Endothelial cell of umbilical vein (primary cell): ENCODE measurements at regions not wholly inside any gene's neighbourhood (a gene's known extent, or its start where the extent isn't known, plus 50 kb on each side); places are given as distances from the start of the nearest gene placed in this dataset.

Experiments
- BruUV-seq: library from RNA; stranded (reverse); fragments of 400-500 nt; replicated peaks from 2 replicates; lab custom pipeline; 2021; lab: Mats Ljungman, UMichigan
- CTCF ChIA-PET: fragments of 300-600, 350-600 bp; sonication (Branson Sonifier 250); formaldehyde crosslinking; loops from one replicate; lab custom pipeline; 2021; ENCODE audit warnings: antibody characterized with exemption, inconsistent platforms; lab: Charles Lee
- POLR2A ChIA-PET: fragments of 300-600, 350-600 bp; sonication (Branson Sonifier 250); formaldehyde crosslinking; loops from one replicate; lab custom pipeline; 2021; ENCODE audit warnings: antibody characterized with exemption, inconsistent platforms; lab: Charles Lee
- DNase-seq: peaks from one replicate; pipeline ENCODE4 v3.0.0-alpha.2; 2011; ENCODE audit warnings: low read depth, low spot score
- FAIRE-seq: peaks from 2 replicates; lab custom pipeline; 2011; peaks lifted over from hg19 to GRCh38; lab: Jason Lieb, UNC
- H2AFZ ChIP-seq: 2 replicates; pipeline ENCODE4 v1.6.0; 2012; ENCODE audit warnings: low read depth, low read length, control low read depth, inconsistent platforms
- H3K27ac ChIP-seq: 2 replicates; pipeline ENCODE4 v1.5.1; 2011; ENCODE audit warnings: low read depth, mild to moderate bottlenecking, control low read depth, low read length, moderate library complexity; ENCODE audit not compliant: insufficient read depth
- H3K27me3 ChIP-seq, 2 experiments: 2 replicates each; pipeline versions ENCODE4 v1.6.0 to v1.6.1; 2011; ENCODE audit warnings: low read length in 2 of 2, mixed read lengths in 1 of 2; ENCODE audit not compliant: control insufficient read depth in 2 of 2, insufficient read depth in 2 of 2
- H3K36me3 ChIP-seq, 2 experiments: 2 replicates in 1 of 2; 3 replicates in 1 of 2; pipeline ENCODE4 v1.5.1; 2011; ENCODE audit warnings: low read length in 2 of 2, mild to moderate bottlenecking in 1 of 2, moderate library complexity in 1 of 2; ENCODE audit not compliant: control insufficient read depth in 2 of 2, insufficient read depth in 2 of 2; ENCODE audit errors: extremely low read depth in 1 of 2
- H3K4me1 ChIP-seq: 3 replicates; pipeline ENCODE4 v1.5.1; 2011; ENCODE audit warnings: mild to moderate bottlenecking, low read length; ENCODE audit not compliant: control insufficient read depth, insufficient read depth; ENCODE audit errors: extremely low read depth
- H3K4me2 ChIP-seq: 2 replicates; pipeline ENCODE4 v1.6.1; 2011; ENCODE audit warnings: low read length, control low read depth, mixed read lengths; ENCODE audit not compliant: insufficient read depth
- H3K4me3 ChIP-seq, 3 experiments: fragments of 200-600 bp in 1 of 3; sonication (generic), shearing (Covaris generic) in 1 of 3; replicated peaks in 1 of 3; 2 replicates each; pipeline ENCODE4 v1.5.1; 2011 to 2016; ENCODE audit warnings: control low read depth in 3 of 3, low read length in 3 of 3, mild to moderate bottlenecking in 2 of 3, inconsistent platforms in 1 of 3, low read depth in 1 of 3, moderate library complexity in 1 of 3; ENCODE audit not compliant: insufficient read depth in 1 of 3
- H3K79me2 ChIP-seq: 2 replicates; pipeline ENCODE4 v1.6.0; 2012; ENCODE audit warnings: low read length, inconsistent platforms; ENCODE audit not compliant: control insufficient read depth, insufficient read depth
- H3K9ac ChIP-seq: replicated peaks from 2 replicates; pipeline ENCODE3; 2011; ENCODE audit warnings: low read length, control low read depth; ENCODE audit not compliant: insufficient read depth; ENCODE audit errors: extremely low read depth
- H3K9me1 ChIP-seq: replicated peaks from 3 replicates; pipeline ENCODE4 v1.6.0; 2011; ENCODE audit warnings: mild to moderate bottlenecking, low read length; ENCODE audit not compliant: control insufficient read depth, insufficient read depth; ENCODE audit errors: extremely low read depth
- H3K9me3 ChIP-seq: replicated peaks from 2 replicates; pipeline ENCODE4 v1.5.1; 2012; ENCODE audit warnings: low read length, inconsistent platforms; ENCODE audit not compliant: control insufficient read depth, insufficient read depth
- H4K20me1 ChIP-seq: replicated peaks from 2 replicates; pipeline ENCODE3; 2011; ENCODE audit warnings: mild to moderate bottlenecking, low read length; ENCODE audit not compliant: control insufficient read depth, insufficient read depth; ENCODE audit errors: extremely low read depth
- EZH2 ChIP-seq: IDR thresholded peaks from 2 replicates; pipeline ENCODE4 v1.6.1; 2012; ENCODE audit warnings: borderline replicate concordance, low read depth, mild to moderate bottlenecking, moderate library complexity, low read length, inconsistent platforms; ENCODE audit not compliant: severe bottlenecking
- FOS ChIP-seq: IDR thresholded peaks from 2 replicates; pipeline ENCODE4 v1.6.1; 2011; ENCODE audit warnings: mild to moderate bottlenecking, low read length, moderate library complexity, borderline replicate concordance; ENCODE audit not compliant: insufficient read depth
- GATA2 ChIP-seq: IDR thresholded peaks from 2 replicates; pipeline ENCODE4 v1.7.0; 2011; ENCODE audit warnings: low read depth, mild to moderate bottlenecking, moderate library complexity, mixed read lengths, low read length; ENCODE audit not compliant: insufficient read length, insufficient read depth
- JUN ChIP-seq: IDR thresholded peaks from 2 replicates; pipeline ENCODE4 v1.6.1; 2011; ENCODE audit warnings: borderline replicate concordance, low read depth; ENCODE audit not compliant: insufficient read length, insufficient read depth
- MYC ChIP-seq: IDR thresholded peaks from one replicate; pipeline ENCODE4 v1.6.1; 2011; ENCODE audit warnings: mild to moderate bottlenecking, low read depth, low read length
- POLR2A ChIP-seq: IDR thresholded peaks from 2 replicates; pipeline ENCODE4 v1.6.1; 2012; ENCODE audit warnings: low read depth, mild to moderate bottlenecking, control low read depth, low read length
- POLR2AphosphoS5 ChIP-seq: IDR thresholded peaks from 2 replicates; pipeline ENCODE4 v1.6.1; 2012; ENCODE audit warnings: low read depth, mild to moderate bottlenecking, control low read depth, low read length, moderate library complexity; ENCODE audit not compliant: insufficient read depth
- dilution Hi-C: fragments of 300-500 bp; cut with MboI; formaldehyde crosslinking; loops from one replicate; pipeline ENCODE4 v1.15.0; 2019; ENCODE audit warnings: low sequenced_read_pairs; ENCODE audit not compliant: extremely low pct_ligation_motif_present
- intact Hi-C: fragments of 100-400 bp; cut with micrococcal nuclease; formaldehyde crosslinking; loops from one replicate; pipeline ENCODE4 v1.10.0; 2022
- TF ChIP-seq, protein P1 (sequence below): IDR thresholded peaks from 2 replicates; pipeline ENCODE4 v1.6.1; 2011; ENCODE audit not compliant: insufficient read depth, insufficient read length
- TF ChIP-seq, protein P2 (sequence below), 2 donors: IDR thresholded peaks; 1 replicate in 1 of 2; 2 replicates in 1 of 2; pipeline ENCODE4 v1.5.1; 2011; ENCODE audit warnings: low read length in 2 of 2, mild to moderate bottlenecking in 2 of 2, moderate library complexity in 2 of 2, control low read depth in 1 of 2, inconsistent platforms in 1 of 2, low read depth in 1 of 2; ENCODE audit not compliant: insufficient read depth in 1 of 2; ENCODE audit errors: extremely low read depth in 1 of 2

GRCh38 chr12:93127107-93127560, 198.0 kb upstream of the EEA1 start:
- DNase-seq (no peak), FAIRE-seq (no peak)
- Histone ChIP-seq H3K27me3 (no peaks in the 10 kb centered on the region), H3K27ac (no peak overlapping the region), H3K9ac (no peak overlapping the region), H3K4me2 (no peak overlapping the region), H3K79me2 (no peaks in the 10 kb centered on the region), H3K4me3 (no peak overlapping the region), H3K4me1 (peaks cover 15% of the 10 kb centered on the region), H4K20me1 (no peaks in the 10 kb centered on the region), H3K9me1 (no peaks in the 10 kb centered on the region), H2AFZ (no peak overlapping the region), H3K36me3 (no peaks in the 10 kb centered on the region), H3K9me3 (no peaks in the 10 kb centered on the region)
- ChIA-PET CTCF (no interaction called here), POLR2A (no interaction called here)
- dilution Hi-C loops (no loop called here), intact Hi-C loops (no loop called here)
- BruUV-seq, result no TSS peak
- TF ChIP-seq GATA2 (no peak), FOS (no peak), MYC (no peak), EZH2 (no peak), POLR2AphosphoS5 (no peak), POLR2A (no peak), JUN (no peak)
- TF ChIP-seq, protein P1, sequence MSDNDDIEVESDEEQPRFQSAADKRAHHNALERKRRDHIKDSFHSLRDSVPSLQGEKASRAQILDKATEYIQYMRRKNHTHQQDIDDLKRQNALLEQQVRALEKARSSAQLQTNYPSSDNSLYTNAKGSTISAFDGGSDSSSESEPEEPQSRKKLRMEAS, result no peak
- TF ChIP-seq, protein P2, sequence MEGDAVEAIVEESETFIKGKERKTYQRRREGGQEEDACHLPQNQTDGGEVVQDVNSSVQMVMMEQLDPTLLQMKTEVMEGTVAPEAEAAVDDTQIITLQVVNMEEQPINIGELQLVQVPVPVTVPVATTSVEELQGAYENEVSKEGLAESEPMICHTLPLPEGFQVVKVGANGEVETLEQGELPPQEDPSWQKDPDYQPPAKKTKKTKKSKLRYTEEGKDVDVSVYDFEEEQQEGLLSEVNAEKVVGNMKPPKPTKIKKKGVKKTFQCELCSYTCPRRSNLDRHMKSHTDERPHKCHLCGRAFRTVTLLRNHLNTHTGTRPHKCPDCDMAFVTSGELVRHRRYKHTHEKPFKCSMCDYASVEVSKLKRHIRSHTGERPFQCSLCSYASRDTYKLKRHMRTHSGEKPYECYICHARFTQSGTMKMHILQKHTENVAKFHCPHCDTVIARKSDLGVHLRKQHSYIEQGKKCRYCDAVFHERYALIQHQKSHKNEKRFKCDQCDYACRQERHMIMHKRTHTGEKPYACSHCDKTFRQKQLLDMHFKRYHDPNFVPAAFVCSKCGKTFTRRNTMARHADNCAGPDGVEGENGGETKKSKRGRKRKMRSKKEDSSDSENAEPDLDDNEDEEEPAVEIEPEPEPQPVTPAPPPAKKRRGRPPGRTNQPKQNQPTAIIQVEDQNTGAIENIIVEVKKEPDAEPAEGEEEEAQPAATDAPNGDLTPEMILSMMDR (IDR thresholded peaks at IDR 0.05; ENCODE audit: extremely low read depth in 1 of 2, insufficient read depth in 1 of 2, low read depth in 1 of 2, low read length in 2 of 2), result no peak
